ENCODE measurements at regions not wholly inside any gene's neighbourhood (a gene's known extent, or its start where the extent isn't known, plus 50 kb on each side); places are given as distances from the start of the nearest gene placed in this dataset.

DNA sequence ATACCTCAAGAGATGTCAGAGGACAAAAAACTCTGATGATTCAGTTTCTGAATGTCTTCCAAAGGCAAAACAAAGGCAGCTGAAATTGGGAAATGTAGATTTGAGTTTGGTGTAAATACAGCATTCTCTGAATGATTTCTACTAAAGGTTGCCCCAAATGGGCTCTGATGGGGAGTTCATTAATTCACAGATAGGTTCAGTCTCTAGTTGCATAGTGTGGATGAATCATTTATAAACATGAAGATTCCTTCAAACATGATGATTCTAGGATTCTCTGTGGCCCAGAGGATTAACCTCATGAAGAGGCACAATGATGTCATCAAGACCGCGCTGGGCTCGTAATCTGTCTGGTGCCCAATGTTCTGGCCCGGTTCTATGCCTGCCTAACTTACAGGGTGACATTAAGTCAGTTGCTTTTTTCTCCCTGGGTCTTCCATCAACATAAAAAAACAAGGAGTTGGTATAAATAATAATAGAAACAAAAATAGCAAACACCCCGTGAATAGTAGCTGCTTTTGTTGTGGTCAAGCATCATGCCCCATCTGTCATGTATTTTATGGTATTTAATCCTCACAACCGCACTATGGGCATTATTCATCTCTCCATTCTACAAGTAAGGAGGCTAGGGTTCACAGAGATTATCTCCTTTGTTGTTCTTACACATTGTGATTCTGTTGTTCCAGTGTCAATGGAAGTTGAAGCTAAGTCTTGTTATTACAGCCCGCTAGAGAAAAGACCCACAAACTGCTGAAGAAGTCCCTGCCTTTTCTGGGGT, 509.6 kb upstream of the USP24 start:
- TF ChIP-seq, protein P1, sequence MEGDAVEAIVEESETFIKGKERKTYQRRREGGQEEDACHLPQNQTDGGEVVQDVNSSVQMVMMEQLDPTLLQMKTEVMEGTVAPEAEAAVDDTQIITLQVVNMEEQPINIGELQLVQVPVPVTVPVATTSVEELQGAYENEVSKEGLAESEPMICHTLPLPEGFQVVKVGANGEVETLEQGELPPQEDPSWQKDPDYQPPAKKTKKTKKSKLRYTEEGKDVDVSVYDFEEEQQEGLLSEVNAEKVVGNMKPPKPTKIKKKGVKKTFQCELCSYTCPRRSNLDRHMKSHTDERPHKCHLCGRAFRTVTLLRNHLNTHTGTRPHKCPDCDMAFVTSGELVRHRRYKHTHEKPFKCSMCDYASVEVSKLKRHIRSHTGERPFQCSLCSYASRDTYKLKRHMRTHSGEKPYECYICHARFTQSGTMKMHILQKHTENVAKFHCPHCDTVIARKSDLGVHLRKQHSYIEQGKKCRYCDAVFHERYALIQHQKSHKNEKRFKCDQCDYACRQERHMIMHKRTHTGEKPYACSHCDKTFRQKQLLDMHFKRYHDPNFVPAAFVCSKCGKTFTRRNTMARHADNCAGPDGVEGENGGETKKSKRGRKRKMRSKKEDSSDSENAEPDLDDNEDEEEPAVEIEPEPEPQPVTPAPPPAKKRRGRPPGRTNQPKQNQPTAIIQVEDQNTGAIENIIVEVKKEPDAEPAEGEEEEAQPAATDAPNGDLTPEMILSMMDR (conservative IDR thresholded peaks at IDR 0.05 in 1 of 2, IDR thresholded peaks at IDR 0.05 in 1 of 2; ENCODE audit: low read depth in 1 of 2, low read length in 2 of 2): no peak
- no peak for TF ChIP-seq EZH2 (IDR thresholded peaks at IDR 0.05; ENCODE audit: low read length, missing control alignments)
